Loucy (cell line): ENCODE measurements at regions not wholly inside any gene's neighbourhood (a gene's known extent, or its start where the extent isn't known, plus 50 kb on each side); places are given as distances from the start of the nearest gene placed in this dataset.
A peak's percentile ranks its signal among the peaks of the same experiment; 100 is the strongest.

Experiments used
- H2AFZ ChIP-seq: fragments of 200-600 bp; sonication (generic); 2 replicates; pipeline ENCODE4 v1.6.0; 2016; ENCODE audit warnings: antibody characterized with exemption, mild to moderate bottlenecking, low read length, moderate library complexity
- H3F3A ChIP-seq: fragments of 200-600 bp; 2 replicates; pipeline ENCODE4 v1.6.0; 2016; ENCODE audit warnings: antibody characterized with exemption, low read depth, mild to moderate bottlenecking
- H3K27me3 ChIP-seq: fragments of 200-600 bp; sonication (generic); 2 replicates; pipeline ENCODE4 v1.6.1; 2014; ENCODE audit warnings: low read length, mild to moderate bottlenecking; ENCODE audit not compliant: insufficient read depth, poor library complexity, severe bottlenecking
- H3K36me3 ChIP-seq: fragments of 200-600 bp; sonication (generic); 2 replicates; pipeline ENCODE4 v1.6.1; 2016; ENCODE audit warnings: low read length; ENCODE audit not compliant: insufficient read depth
- H3K4me1 ChIP-seq: fragments of 200-600 bp; sonication (generic); 2 replicates; pipeline ENCODE4 v1.5.1; 2014; ENCODE audit warnings: low read length, mild to moderate bottlenecking; ENCODE audit not compliant: insufficient read depth, poor library complexity, severe bottlenecking
- H3K4me2 ChIP-seq: fragments of 200-600 bp; sonication (generic); 2 replicates; pipeline ENCODE4 v1.6.0; 2014; ENCODE audit warnings: antibody characterized with exemption, low read length, low read depth, mild to moderate bottlenecking; ENCODE audit not compliant: poor library complexity, severe bottlenecking
- H3K4me3 ChIP-seq: fragments of 200-600 bp; sonication (generic); 2 replicates; pipeline ENCODE4 v1.5.1; 2014; ENCODE audit warnings: low read length, mild to moderate bottlenecking, mixed read lengths; ENCODE audit not compliant: poor library complexity, severe bottlenecking
- H3K79me2 ChIP-seq: fragments of 200-600 bp; sonication (generic); 2 replicates; pipeline ENCODE4 v1.6.1; 2014; ENCODE audit warnings: low read length; ENCODE audit not compliant: insufficient read depth
- H3K9ac ChIP-seq: fragments of 200-600 bp; sonication (generic); 2 replicates; pipeline ENCODE4 v1.6.0; 2014; ENCODE audit warnings: mild to moderate bottlenecking, low read depth, low read length, moderate library complexity; ENCODE audit not compliant: poor library complexity, severe bottlenecking
- H3K9me2 ChIP-seq: fragments of 200-600 bp; sonication (generic); replicated peaks from 2 replicates; pipeline ENCODE4 v1.6.1; 2016; ENCODE audit warnings: low read depth, low read length, mixed read lengths
- H3K9me3 ChIP-seq: fragments of 200-600 bp; sonication (generic); 2 replicates; pipeline ENCODE4 v1.6.1; 2014; ENCODE audit warnings: mild to moderate bottlenecking, antibody characterized with exemption, low read length, low read depth; ENCODE audit not compliant: insufficient read depth
- H4K20me1 ChIP-seq: fragments of 200-600 bp; sonication (generic); 2 replicates; pipeline ENCODE4 v1.6.0; 2014; ENCODE audit warnings: antibody characterized with exemption, low read length, mild to moderate bottlenecking; ENCODE audit not compliant: insufficient read depth, poor library complexity, severe bottlenecking
- CTCF ChIP-seq: fragments of 200-600 bp; sonication (generic); conservative IDR thresholded peaks from 2 replicates; pipeline ENCODE4 v1.5.1; 2014; ENCODE audit warnings: mild to moderate bottlenecking, antibody characterized with exemption, low read length
- EZH2phosphoT487 ChIP-seq: fragments of 200-600 bp; IDR thresholded peaks from 2 replicates; pipeline ENCODE4 v1.6.1; 2018; ENCODE audit warnings: antibody characterized with exemption, mild to moderate bottlenecking, moderate library complexity, borderline replicate concordance

- H3K9me2 ChIP-seq, result no peaks in the 10 kb centered on the region
- no peaks in the 10 kb centered on the region for H3F3A ChIP-seq
- no peak overlapping the region for H2AFZ ChIP-seq
- no peak overlapping the region for H3K4me2 ChIP-seq
- no peaks in the 10 kb centered on the region for H4K20me1 ChIP-seq
- no peak overlapping the region for H3K9ac ChIP-seq
- no peaks in the 10 kb centered on the region for H3K27me3 ChIP-seq
- no peaks in the 10 kb centered on the region for H3K36me3 ChIP-seq
- no peak for TF ChIP-seq EZH2phosphoT487
- no peak for TF ChIP-seq CTCF
- H3K9me3 ChIP-seq, result no peaks in the 10 kb centered on the region
- no peaks in the 10 kb centered on the region for H3K4me1 ChIP-seq
- H3K79me2 ChIP-seq, result no peaks in the 10 kb centered on the region
- no peak overlapping the region for H3K4me3 ChIP-seq
These were observed 470.8 kb upstream of the ZMIZ1 start for GRCh38 chr10:78597796-78598555.

- Histone ChIP-seq H3K79me2 (no peaks in the 10 kb centered on the region), H3K9me2 (no peaks in the 10 kb centered on the region), H2AFZ (no peak overlapping the region), H3K4me2 (no peak overlapping the region), H3K36me3 (no peaks in the 10 kb centered on the region), H3K9me3 (no peaks in the 10 kb centered on the region), H3K9ac (no peak overlapping the region), H3K4me3 (no peak overlapping the region), H3K4me1 (no peaks in the 10 kb centered on the region), H4K20me1 (no peaks in the 10 kb centered on the region), H3K27me3 (no peaks in the 10 kb centered on the region), H3F3A (no peaks in the 10 kb centered on the region)
- TF ChIP-seq EZH2phosphoT487, result no peak
- 0 out of 2 replicates have a peak, but pooled peaks have one; percentile 13 for TF ChIP-seq CTCF
These were observed 469.5 kb upstream of the ZMIZ1 start for GRCh38 chr10:78599122-78599853.

GRCh38 chr10:78600121-78600665, 468.6 kb upstream of the ZMIZ1 start:
- Histone ChIP-seq H3K36me3 (no peaks in the 10 kb centered on the region), H3K9me2 (no peaks in the 10 kb centered on the region), H3K9me3 (no peaks in the 10 kb centered on the region), H3K4me3 (no peak overlapping the region), H3K4me2 (no peak overlapping the region), H3K27me3 (no peaks in the 10 kb centered on the region), H3F3A (no peaks in the 10 kb centered on the region), H3K9ac (no peak overlapping the region), H2AFZ (no peak overlapping the region), H4K20me1 (no peaks in the 10 kb centered on the region), H3K79me2 (no peaks in the 10 kb centered on the region), H3K4me1 (peaks cover 3% of the 10 kb centered on the region)
- TF ChIP-seq CTCF, result no peak
- TF ChIP-seq EZH2phosphoT487, result no peak
